Neural progenitor cell (in vitro differentiated cells): ENCODE measurements at regions not wholly inside any gene's neighbourhood (a gene's known extent, or its start where the extent isn't known, plus 50 kb on each side); places are given as distances from the start of the nearest gene placed in this dataset.
A peak's percentile ranks its signal among the peaks of the same experiment; 100 is the strongest.

Source experiments
- DNase-seq: peaks from one replicate; pipeline ENCODE4 v3.0.0-alpha.2; 2016; ENCODE audit warnings: low spot score
- H2AFZ ChIP-seq: fragments of 200-600 bp; sonication (generic); replicated peaks from 2 replicates; pipeline ENCODE4 v1.6.1; 2016; ENCODE audit warnings: antibody characterized with exemption
- H3F3A ChIP-seq: fragments of 200-600 bp; sonication (generic); 2 replicates; pipeline ENCODE4 v1.6.1; 2016; ENCODE audit warnings: antibody characterized with exemption, low read depth
- H3K27ac ChIP-seq: fragments of 200-600 bp; sonication (generic); 2 replicates; pipeline ENCODE4 v1.5.1; 2016; ENCODE audit warnings: mild to moderate bottlenecking
- H3K27me3 ChIP-seq: fragments of 200-600 bp; sonication (generic); 2 replicates; pipeline ENCODE4 v1.6.1; 2016; ENCODE audit warnings: mild to moderate bottlenecking, moderate library complexity
- H3K36me3 ChIP-seq: fragments of 200-600 bp; sonication (generic); 2 replicates; pipeline ENCODE4 v1.5.1; 2016
- H3K4me1 ChIP-seq: fragments of 200-600 bp; sonication (generic); 2 replicates; pipeline ENCODE4 v1.6.1; 2016; ENCODE audit warnings: mixed run types
- H3K4me2 ChIP-seq: fragments of 200-600 bp; sonication (generic); 2 replicates; pipeline ENCODE4 v1.6.1; 2016
- H3K4me3 ChIP-seq: fragments of 200-600 bp; sonication (generic); 2 replicates; pipeline ENCODE4 v1.5.1; 2016
- H3K79me2 ChIP-seq: fragments of 200-600 bp; sonication (generic); 2 replicates; pipeline ENCODE4 v1.6.1; 2016; ENCODE audit warnings: low read depth
- H3K9ac ChIP-seq: fragments of 200-600 bp; sonication (generic); 2 replicates; pipeline ENCODE4 v1.6.1; 2016
- H3K9me3 ChIP-seq: fragments of 200-600 bp; sonication (generic); 2 replicates; pipeline ENCODE4 v1.5.1; 2016; ENCODE audit warnings: low read depth
- H4K20me1 ChIP-seq: fragments of 200-600 bp; sonication (generic); 2 replicates; pipeline ENCODE4 v1.6.1; 2016; ENCODE audit warnings: low read depth
- H3K27ac Mint-ChIP-seq: 3 replicates; pipeline ENCODE4 v1.8.0; 2021; ENCODE audit warnings: mixed read lengths
- H3K27me3 Mint-ChIP-seq: 2 replicates; pipeline ENCODE4 v1.8.0; 2022; ENCODE audit warnings: low read depth, mild to moderate bottlenecking, inconsistent platforms, moderate library complexity, mixed read lengths; ENCODE audit not compliant: insufficient read depth
- H3K36me3 Mint-ChIP-seq: 3 replicates; pipeline ENCODE4 v1.8.0; 2021; ENCODE audit warnings: mixed read lengths
- H3K4me1 Mint-ChIP-seq: 3 replicates; pipeline ENCODE4 v1.8.0; 2021; ENCODE audit warnings: mixed read lengths
- H3K4me3 Mint-ChIP-seq: 3 replicates; pipeline ENCODE4 v1.8.0; 2021; ENCODE audit warnings: mild to moderate bottlenecking, moderate library complexity, mixed read lengths
- H3K9me3 Mint-ChIP-seq: 3 replicates; pipeline ENCODE4 v1.8.0; 2020; ENCODE audit warnings: mixed read lengths
- EZH2 ChIP-seq: fragments of 200-600 bp; sonication (generic); IDR thresholded peaks from 2 replicates; pipeline ENCODE4 v1.6.1; 2017; ENCODE audit warnings: antibody characterized with exemption, mild to moderate bottlenecking, moderate library complexity
- EZH2phosphoT487 ChIP-seq: fragments of 200-600 bp; sonication (generic); IDR thresholded peaks from 2 replicates; pipeline ENCODE4 v1.6.1; 2017; ENCODE audit warnings: antibody characterized with exemption
- TF ChIP-seq, protein P1 (sequence below): fragments of 200-600 bp; sonication (generic); IDR thresholded peaks from 2 replicates; pipeline ENCODE4 v1.5.1; 2017; ENCODE audit warnings: antibody characterized with exemption, mild to moderate bottlenecking

GRCh38 chr2:74051504-74051903 is 66.8 kb downstream of the TET3 start:
- Histone ChIP-seq H3K4me3 (no peak overlapping the region), H4K20me1 (peaks cover 21% of the 10 kb centered on the region), H3K79me2 (peaks cover 4% of the 10 kb centered on the region), H2AFZ (no peak overlapping the region), H3K4me2 (no peak overlapping the region), H3K4me1 (peaks cover 3% of the 10 kb centered on the region), H3K36me3 (no peaks in the 10 kb centered on the region), H3K27ac (no peak overlapping the region), H3F3A (no peaks in the 10 kb centered on the region), H3K27me3 (no peaks in the 10 kb centered on the region), H3K9me3 (no peaks in the 10 kb centered on the region), H3K9ac (no peak overlapping the region)
- peaks cover 2% of the 10 kb centered on the region for H3K27me3 Mint-ChIP-seq
- H3K4me3 Mint-ChIP-seq = no peak overlapping the region
- DNase-seq = no peak
- no peaks in the 10 kb centered on the region for H3K9me3 Mint-ChIP-seq
- H3K4me1 Mint-ChIP-seq = peaks cover 11% of the 10 kb centered on the region
- TF ChIP-seq, protein P1, sequence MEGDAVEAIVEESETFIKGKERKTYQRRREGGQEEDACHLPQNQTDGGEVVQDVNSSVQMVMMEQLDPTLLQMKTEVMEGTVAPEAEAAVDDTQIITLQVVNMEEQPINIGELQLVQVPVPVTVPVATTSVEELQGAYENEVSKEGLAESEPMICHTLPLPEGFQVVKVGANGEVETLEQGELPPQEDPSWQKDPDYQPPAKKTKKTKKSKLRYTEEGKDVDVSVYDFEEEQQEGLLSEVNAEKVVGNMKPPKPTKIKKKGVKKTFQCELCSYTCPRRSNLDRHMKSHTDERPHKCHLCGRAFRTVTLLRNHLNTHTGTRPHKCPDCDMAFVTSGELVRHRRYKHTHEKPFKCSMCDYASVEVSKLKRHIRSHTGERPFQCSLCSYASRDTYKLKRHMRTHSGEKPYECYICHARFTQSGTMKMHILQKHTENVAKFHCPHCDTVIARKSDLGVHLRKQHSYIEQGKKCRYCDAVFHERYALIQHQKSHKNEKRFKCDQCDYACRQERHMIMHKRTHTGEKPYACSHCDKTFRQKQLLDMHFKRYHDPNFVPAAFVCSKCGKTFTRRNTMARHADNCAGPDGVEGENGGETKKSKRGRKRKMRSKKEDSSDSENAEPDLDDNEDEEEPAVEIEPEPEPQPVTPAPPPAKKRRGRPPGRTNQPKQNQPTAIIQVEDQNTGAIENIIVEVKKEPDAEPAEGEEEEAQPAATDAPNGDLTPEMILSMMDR = no peak
- TF ChIP-seq EZH2phosphoT487 = no peak
- TF ChIP-seq EZH2 = no peak
- H3K36me3 Mint-ChIP-seq = peaks cover 19% of the 10 kb centered on the region
- H3K27ac Mint-ChIP-seq = no peak overlapping the region

GRCh38 chr2:74052732-74053710 is 68.3 kb downstream of the TET3 start:
- no peaks in the 10 kb centered on the region for H3K9me3 Mint-ChIP-seq
- no peak overlapping the region for H3K27ac ChIP-seq
- no peak for DNase-seq
- no peak overlapping the region for H3K4me3 ChIP-seq
- no peak overlapping the region for H3K4me3 Mint-ChIP-seq
- no peak overlapping the region for H3K27ac Mint-ChIP-seq
- peaks cover 3% of the 10 kb centered on the region for H3K4me1 ChIP-seq
- H3K27me3 ChIP-seq = no peaks in the 10 kb centered on the region
- H2AFZ ChIP-seq = no peak overlapping the region
- no peak overlapping the region for H3K9ac ChIP-seq
- no peaks in the 10 kb centered on the region for H3K9me3 ChIP-seq
- H3K4me1 Mint-ChIP-seq = peaks cover 11% of the 10 kb centered on the region
- no peak overlapping the region for H3K4me2 ChIP-seq
- H3K27me3 Mint-ChIP-seq = peaks cover 2% of the 10 kb centered on the region
- no peak for TF ChIP-seq EZH2
- TF ChIP-seq EZH2phosphoT487 = no peak
- TF ChIP-seq, protein P1 = no peak
- peaks cover 21% of the 10 kb centered on the region for H4K20me1 ChIP-seq
- H3K36me3 Mint-ChIP-seq = peaks cover 15% of the 10 kb centered on the region
- peaks cover 4% of the 10 kb centered on the region for H3K79me2 ChIP-seq
- no peaks in the 10 kb centered on the region for H3F3A ChIP-seq
- no peaks in the 10 kb centered on the region for H3K36me3 ChIP-seq

DNA sequence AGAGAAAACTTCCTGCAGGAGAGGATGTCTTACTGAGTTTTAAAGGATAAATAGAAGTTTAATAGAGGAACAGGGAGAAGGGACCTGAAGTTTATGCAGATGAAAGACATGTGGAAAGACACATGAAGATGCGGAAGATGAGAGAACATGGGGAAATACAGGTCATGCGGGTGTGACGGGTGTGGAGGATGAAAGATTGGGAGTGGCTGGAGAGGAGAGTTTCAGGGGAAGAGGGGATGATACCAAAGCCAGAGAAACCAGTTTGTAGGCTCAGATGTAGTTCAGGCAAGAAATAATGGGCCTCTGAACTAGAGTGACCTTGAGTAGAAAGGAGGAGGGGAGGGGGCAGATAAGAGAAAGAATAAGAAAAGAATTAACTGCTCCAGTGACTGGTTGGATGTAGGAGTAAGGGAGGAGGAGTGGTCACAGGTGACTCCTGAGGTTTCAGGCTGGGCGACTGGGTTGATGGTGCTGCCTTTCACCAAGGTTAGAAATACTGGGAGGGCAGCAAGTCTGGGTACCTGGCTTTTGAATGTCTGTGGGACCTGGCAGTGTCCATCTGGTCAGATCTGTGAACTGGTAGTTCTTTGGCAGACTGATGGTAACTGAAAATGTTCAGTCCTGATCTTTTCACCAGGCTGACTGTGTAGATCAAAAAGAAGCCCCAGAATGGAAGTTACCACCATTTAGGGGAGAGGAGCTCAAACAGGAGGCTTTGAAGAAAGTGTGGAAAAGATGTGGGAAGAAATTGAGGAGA is 69.4 kb downstream of the TET3 start:
- H2AFZ ChIP-seq = no peak overlapping the region
- no peaks in the 10 kb centered on the region for H3K9me3 Mint-ChIP-seq
- no peak overlapping the region for H3K4me3 ChIP-seq
- peaks cover 7% of the 10 kb centered on the region for H3K4me1 Mint-ChIP-seq
- H3K27me3 ChIP-seq = no peaks in the 10 kb centered on the region
- no peak for DNase-seq
- peaks cover 21% of the 10 kb centered on the region for H4K20me1 ChIP-seq
- H3K27me3 Mint-ChIP-seq = peaks cover 2% of the 10 kb centered on the region
- H3K4me1 ChIP-seq = peaks cover 3% of the 10 kb centered on the region
- no peaks in the 10 kb centered on the region for H3F3A ChIP-seq
- H3K27ac Mint-ChIP-seq = peak overlapping the region; percentile 18
- TF ChIP-seq EZH2phosphoT487 (no peak), EZH2 (no peak)
- TF ChIP-seq, protein P1 = no peak
- H3K79me2 ChIP-seq = peaks cover 4% of the 10 kb centered on the region
- no peak overlapping the region for H3K27ac ChIP-seq
- no peak overlapping the region for H3K4me2 ChIP-seq
- no peak overlapping the region for H3K4me3 Mint-ChIP-seq
- H3K9me3 ChIP-seq = no peaks in the 10 kb centered on the region
- H3K9ac ChIP-seq = no peak overlapping the region
- H3K36me3 ChIP-seq = no peaks in the 10 kb centered on the region
- peaks cover 7% of the 10 kb centered on the region for H3K36me3 Mint-ChIP-seq
